ENCODE measurements at regions not wholly inside any gene's neighbourhood (a gene's known extent, or its start where the extent isn't known, plus 50 kb on each side); places are given as distances from the start of the nearest gene placed in this dataset.

DNA sequence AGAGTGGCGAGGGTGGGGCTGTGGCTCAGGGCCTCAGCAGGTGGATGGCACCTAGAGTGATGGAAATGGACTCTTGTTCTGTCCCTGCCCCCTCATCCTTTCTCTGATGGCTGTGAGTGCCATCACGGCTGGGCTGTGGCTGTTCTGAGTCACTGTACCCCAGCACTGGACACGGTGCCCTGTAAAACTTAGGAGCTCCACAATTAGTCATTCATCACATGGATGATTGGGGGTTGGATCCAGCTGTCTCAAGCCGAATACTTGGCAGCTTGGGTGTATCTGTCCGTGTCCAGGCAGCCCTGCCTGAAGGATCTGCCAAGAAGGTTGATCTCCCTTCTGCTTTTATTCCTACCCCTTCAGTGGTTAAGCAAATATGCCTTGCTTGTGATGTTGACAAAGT lies 295.5 kb upstream of the EEF2KMT start:
- DNase-seq (ENCODE audit: low read depth, low spot score) = no peak
- Histone ChIP-seq H3K9me1 (replicated peaks; ENCODE audit: control insufficient read depth, extremely low read depth, insufficient read depth, low read length) (no peaks in the 10 kb centered on the region), H3K36me3 (ENCODE audit: control insufficient read depth in 2 of 2, extremely low read depth in 1 of 2, insufficient read depth in 2 of 2, low read length in 2 of 2) (no peaks in the 10 kb centered on the region), H3K4me2 (ENCODE audit: insufficient read depth, low read length) (no peak overlapping the region), H3K27me3 (ENCODE audit: control insufficient read depth in 2 of 2, insufficient read depth in 2 of 2, low read length in 2 of 2) (no peaks in the 10 kb centered on the region), H3K4me1 (ENCODE audit: control insufficient read depth, extremely low read depth, insufficient read depth, low read length) (no peaks in the 10 kb centered on the region), H3K9me3 (replicated peaks; ENCODE audit: control insufficient read depth, insufficient read depth, low read length) (peaks cover 6% of the 10 kb centered on the region), H3K27ac (ENCODE audit: insufficient read depth, low read depth, low read length) (no peak overlapping the region), H3K4me3 (replicated peaks in 1 of 3; ENCODE audit: insufficient read depth in 1 of 3, low read depth in 1 of 3, low read length in 3 of 3) (no peak overlapping the region), H3K79me2 (ENCODE audit: control insufficient read depth, insufficient read depth, low read length) (no peaks in the 10 kb centered on the region), H2AFZ (ENCODE audit: low read depth, low read length) (no peak overlapping the region), H4K20me1 (replicated peaks; ENCODE audit: control insufficient read depth, extremely low read depth, insufficient read depth, low read length) (no peaks in the 10 kb centered on the region), H3K9ac (replicated peaks; ENCODE audit: extremely low read depth, insufficient read depth, low read length) (no peak overlapping the region)
- dilution Hi-C loops (cut with MboI; ENCODE audit: extremely low pct_ligation_motif_present, low sequenced_read_pairs) = no loop called here
- CTCF ChIA-PET = no interaction called here
- POLR2A ChIA-PET = no interaction called here
- intact Hi-C loops (cut with micrococcal nuclease) = no loop called here
- FAIRE-seq = no peak
- BruUV-seq (replicated peaks) = no TSS peak
- TF ChIP-seq GATA2 (IDR thresholded peaks at IDR 0.05; ENCODE audit: insufficient read depth, insufficient read length, low read depth, low read length) (no peak), MYC (IDR thresholded peaks at IDR 0.05; ENCODE audit: low read depth, low read length) (no peak), EZH2 (IDR thresholded peaks at IDR 0.05; ENCODE audit: borderline replicate concordance, low read depth, low read length, severe bottlenecking) (no peak), POLR2A (IDR thresholded peaks at IDR 0.05; ENCODE audit: low read depth, low read length) (no peak), JUN (IDR thresholded peaks at IDR 0.05; ENCODE audit: borderline replicate concordance, insufficient read depth, insufficient read length, low read depth) (no peak), POLR2AphosphoS5 (IDR thresholded peaks at IDR 0.05; ENCODE audit: insufficient read depth, low read depth, low read length) (no peak), FOS (IDR thresholded peaks at IDR 0.05; ENCODE audit: borderline replicate concordance, insufficient read depth, low read length) (no peak)
- TF ChIP-seq, protein P1, sequence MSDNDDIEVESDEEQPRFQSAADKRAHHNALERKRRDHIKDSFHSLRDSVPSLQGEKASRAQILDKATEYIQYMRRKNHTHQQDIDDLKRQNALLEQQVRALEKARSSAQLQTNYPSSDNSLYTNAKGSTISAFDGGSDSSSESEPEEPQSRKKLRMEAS (IDR thresholded peaks at IDR 0.05; ENCODE audit: insufficient read depth, insufficient read length) = no peak
- TF ChIP-seq, protein P2, sequence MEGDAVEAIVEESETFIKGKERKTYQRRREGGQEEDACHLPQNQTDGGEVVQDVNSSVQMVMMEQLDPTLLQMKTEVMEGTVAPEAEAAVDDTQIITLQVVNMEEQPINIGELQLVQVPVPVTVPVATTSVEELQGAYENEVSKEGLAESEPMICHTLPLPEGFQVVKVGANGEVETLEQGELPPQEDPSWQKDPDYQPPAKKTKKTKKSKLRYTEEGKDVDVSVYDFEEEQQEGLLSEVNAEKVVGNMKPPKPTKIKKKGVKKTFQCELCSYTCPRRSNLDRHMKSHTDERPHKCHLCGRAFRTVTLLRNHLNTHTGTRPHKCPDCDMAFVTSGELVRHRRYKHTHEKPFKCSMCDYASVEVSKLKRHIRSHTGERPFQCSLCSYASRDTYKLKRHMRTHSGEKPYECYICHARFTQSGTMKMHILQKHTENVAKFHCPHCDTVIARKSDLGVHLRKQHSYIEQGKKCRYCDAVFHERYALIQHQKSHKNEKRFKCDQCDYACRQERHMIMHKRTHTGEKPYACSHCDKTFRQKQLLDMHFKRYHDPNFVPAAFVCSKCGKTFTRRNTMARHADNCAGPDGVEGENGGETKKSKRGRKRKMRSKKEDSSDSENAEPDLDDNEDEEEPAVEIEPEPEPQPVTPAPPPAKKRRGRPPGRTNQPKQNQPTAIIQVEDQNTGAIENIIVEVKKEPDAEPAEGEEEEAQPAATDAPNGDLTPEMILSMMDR (IDR thresholded peaks at IDR 0.05; ENCODE audit: extremely low read depth in 1 of 2, insufficient read depth in 1 of 2, low read depth in 1 of 2, low read length in 2 of 2) = no peak
